ENCODE measurements at regions not wholly inside any gene's neighbourhood (a gene's known extent, or its start where the extent isn't known, plus 50 kb on each side); places are given as distances from the start of the nearest gene placed in this dataset.
A peak's percentile ranks its signal among the peaks of the same experiment; 100 is the strongest.

- CTCF ChIA-PET, result interaction anchor here (0.6 to 2.2 kb wide), 11 partner anchors 8 to 1510 kb away, joined by 3 to 15 read pairs (median 3); no protein-coding TSS in a partner anchor
- in situ Hi-C loops (cut with MboI), result loop anchor here (10.0 kb wide), 1 partner anchor 451 kb away; no protein-coding TSS in a partner anchor
- FAIRE-seq, result peak; percentile 56
Observed at GRCh38 chr11:80155412-80156017, 714.7 kb upstream of the TENM4 start.

More at GRCh38 chr11:80155412-80156017, 714.7 kb upstream of the TENM4 start:
- ChIA-PET POLR2A (no interaction called here), SMC1A (ENCODE audit: uncharacterized antibody, unreplicated experiment) (interaction anchor here (0.6 to 3.0 kb wide), 6 partner anchors 8 to 1119 kb away, joined by 3 to 12 read pairs (median 3); no protein-coding TSS in a partner anchor), RAD21 (ENCODE audit: unreplicated experiment) (interaction anchor here (1.1 to 1.2 kb wide), 2 partner anchors 446 to 661 kb away, joined by 3 read pairs; no protein-coding TSS in a partner anchor)
- Histone ChIP-seq H3K27ac (ENCODE audit: control insufficient read depth, insufficient read depth) (no peak overlapping the region), H3K4me2 (ENCODE audit: control insufficient read depth, insufficient read depth) (no peak overlapping the region), H3K4me3 (no peak overlapping the region), H3K27me3 (replicated peaks in 1 of 2; ENCODE audit: control insufficient read depth in 2 of 2, insufficient read depth in 2 of 2, low read length in 1 of 2) (no peaks in the 10 kb centered on the region), H3K79me2 (ENCODE audit: control insufficient read depth, insufficient read depth, low read length) (no peaks in the 10 kb centered on the region), H3K9ac (ENCODE audit: control insufficient read depth, insufficient read depth, low read length) (no peak overlapping the region), H4K20me1 (ENCODE audit: control insufficient read depth, insufficient read depth) (no peaks in the 10 kb centered on the region), H2AFZ (ENCODE audit: control insufficient read depth, low read depth, low read length) (no peak overlapping the region), H3K4me1 (ENCODE audit: control insufficient read depth, insufficient read depth, low read length) (no peaks in the 10 kb centered on the region), H3K36me3 (ENCODE audit: control insufficient read depth in 2 of 2, insufficient read depth in 2 of 2, low read length in 1 of 2) (no peaks in the 10 kb centered on the region), H3K9me3 (replicated peaks; ENCODE audit: control insufficient read depth, insufficient read depth, low read length) (no peaks in the 10 kb centered on the region)
- TF ChIP-seq CTCF (IDR thresholded peaks at IDR 0.05 in 2 of 3, conservative IDR thresholded peaks at IDR 0.05 in 1 of 3; ENCODE audit: control insufficient read depth in 2 of 3, extremely low read depth in 1 of 3, insufficient read depth in 1 of 3, low read depth in 3 of 3, low read length in 3 of 3), result peak; percentile 50 to 52 (median 50)
- TF ChIP-seq HDGF (IDR thresholded peaks at IDR 0.05), result no peak
- TF ChIP-seq PBX3 (IDR thresholded peaks at IDR 0.05; ENCODE audit: insufficient replicate concordance, low read depth, low read length), result no peak
- TF ChIP-seq PRDM15 (CRISPR knock-in tag; IDR thresholded peaks at IDR 0.05), result no peak
- peak; percentile 49; the same call in 1 of the 2 replicates for TF ChIP-seq SMC3 (IDR thresholded peaks at IDR 0.05; ENCODE audit: borderline replicate concordance, low read length)
- TF ChIP-seq ATF2 (IDR thresholded peaks at IDR 0.05; ENCODE audit: low read length), result no peak
- TF ChIP-seq RAD21 (IDR thresholded peaks at IDR 0.05; ENCODE audit: insufficient read depth, low read depth, low read length), result peak; percentile 50
- no peak for TF ChIP-seq NR2C2 (IDR thresholded peaks at IDR 0.05; ENCODE audit: borderline replicate concordance, control insufficient read depth, insufficient read length, low read depth)
- TF ChIP-seq SRF (IDR thresholded peaks at IDR 0.05; ENCODE audit: low read depth in 2 of 2, low read length in 2 of 2), result no peak
- TF ChIP-seq YY1 (IDR thresholded peaks at IDR 0.05; ENCODE audit: low read depth, low read length), result peak; percentile 91
- no peak for TF ChIP-seq HDAC6 (IDR thresholded peaks at IDR 0.05; ENCODE audit: unreplicated experiment)
- DNase-seq (ENCODE audit: low read depth, low spot score), result no peak
- BruUV-seq (replicated peaks), result no TSS peak
- WGBS (ENCODE audit: insufficient coverage, insufficient replicate concordance, low lambda C conversion rate, missing lambda C conversion rate), result 0% methylated on average over 4 of the region's 4 CpGs
- peak; percentile 84 for ATAC-seq
- intact Hi-C loops (cut with micrococcal nuclease; ENCODE audit: unreplicated experiment), result loop anchor here (1.0 kb wide), 1 partner anchor 447 kb away; no protein-coding TSS in a partner anchor
